ENCODE measurements at regions not wholly inside any gene's neighbourhood (a gene's known extent, or its start where the extent isn't known, plus 50 kb on each side); places are given as distances from the start of the nearest gene placed in this dataset.

DNA sequence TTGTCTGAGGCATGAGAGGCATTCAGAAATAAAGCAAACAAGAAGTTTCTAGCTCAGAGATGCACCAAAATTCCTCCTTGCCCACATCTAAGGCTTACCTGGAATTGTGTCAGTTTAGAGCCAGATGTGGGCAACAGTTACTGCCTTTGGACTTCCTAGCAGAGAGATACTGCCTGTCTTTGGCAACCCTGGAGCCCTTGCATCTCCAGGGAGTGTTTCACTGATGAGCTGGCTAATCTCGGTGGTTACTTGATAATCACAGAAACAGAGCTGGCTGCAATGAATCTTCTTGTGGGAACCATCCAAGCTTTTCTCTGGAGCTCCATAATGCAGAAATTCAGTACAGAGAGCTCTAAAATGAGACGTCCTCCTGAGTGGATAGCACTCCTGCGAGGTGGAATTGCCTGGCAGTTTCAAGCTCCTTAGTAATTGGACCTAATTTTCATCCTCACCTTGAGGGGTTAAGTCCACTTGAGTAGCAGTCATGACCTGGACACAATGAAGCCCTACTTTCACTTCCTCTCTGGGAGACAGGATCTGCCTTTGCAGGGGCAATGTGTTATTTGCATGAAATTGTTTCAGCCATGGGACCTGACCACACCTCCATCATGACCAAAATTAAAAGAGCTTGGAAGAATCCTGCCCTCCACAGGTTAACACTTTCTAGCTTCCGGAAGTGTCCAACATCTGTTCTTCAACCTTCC lies 108.8 kb upstream of the ARHGAP5 start:
- Mint-ChIP-seq H3K27ac (no peak overlapping the region), H3K4me1 (ENCODE audit: low read depth) (peaks cover 17% of the 10 kb centered on the region), H3K27me3 (no peaks in the 10 kb centered on the region), H3K4me3 (no peak overlapping the region), H3K9me3 (peaks cover 6% of the 10 kb centered on the region), H3K36me3 (no peaks in the 10 kb centered on the region)
- intact Hi-C loops (cut with micrococcal nuclease) = no loop called here
- CTCF ChIA-PET = interaction anchor here (1.5 kb wide), 1 partner anchor 41 kb away, joined by 3 read pairs; no protein-coding TSS in a partner anchor
- POLR2A ChIA-PET = no interaction called here
- no peak for DNase-seq

DNA sequence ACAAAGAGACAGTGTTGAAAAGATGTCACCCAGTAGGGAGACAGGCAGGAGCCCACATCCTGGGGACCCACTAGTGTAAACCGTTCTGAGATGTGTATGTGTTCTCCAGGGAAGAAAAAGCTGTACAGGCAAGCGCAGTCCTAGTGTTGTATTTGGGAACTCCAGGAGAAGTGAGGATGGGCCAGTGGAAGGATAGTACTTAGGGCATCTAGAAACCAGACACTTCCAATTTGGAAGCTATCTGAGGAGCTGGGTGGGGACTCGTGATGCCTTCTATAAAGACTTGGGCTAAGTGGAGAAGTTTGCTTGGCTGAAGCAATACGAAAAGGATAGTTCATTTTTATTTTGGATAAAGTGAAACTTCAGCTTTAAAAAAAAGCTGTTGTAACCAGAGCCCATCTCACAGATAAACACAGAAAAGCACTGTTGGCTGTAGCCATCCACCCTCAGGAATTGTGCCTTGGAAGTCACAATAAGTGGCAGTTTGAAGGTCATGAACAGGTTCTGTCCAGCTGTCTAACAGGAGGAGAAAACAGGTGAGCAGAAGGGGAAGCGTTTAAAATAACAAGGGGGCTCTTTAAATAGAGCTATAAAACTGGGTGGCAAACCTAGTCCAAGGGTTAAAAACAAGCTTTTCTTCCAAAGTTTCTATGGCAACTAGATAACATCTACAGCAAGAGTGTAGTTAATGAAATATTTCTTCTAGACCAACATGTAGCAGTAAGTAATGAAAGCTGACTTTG lies 108.0 kb upstream of the ARHGAP5 start:
- POLR2A ChIA-PET = no interaction called here
- no peak overlapping the region for H3K4me3 Mint-ChIP-seq
- CTCF ChIA-PET = interaction anchor here (0.6 to 1.5 kb wide), 3 partner anchors 23 to 83 kb away, joined by 3 read pairs; no protein-coding TSS in a partner anchor
- DNase-seq = no peak
- H3K4me1 Mint-ChIP-seq (ENCODE audit: low read depth) = peaks cover 17% of the 10 kb centered on the region
- H3K27me3 Mint-ChIP-seq = no peaks in the 10 kb centered on the region
- peaks cover 8% of the 10 kb centered on the region for H3K9me3 Mint-ChIP-seq
- intact Hi-C loops (cut with micrococcal nuclease) = no loop called here
- H3K36me3 Mint-ChIP-seq = no peaks in the 10 kb centered on the region
- no peak overlapping the region for H3K27ac Mint-ChIP-seq

DNA sequence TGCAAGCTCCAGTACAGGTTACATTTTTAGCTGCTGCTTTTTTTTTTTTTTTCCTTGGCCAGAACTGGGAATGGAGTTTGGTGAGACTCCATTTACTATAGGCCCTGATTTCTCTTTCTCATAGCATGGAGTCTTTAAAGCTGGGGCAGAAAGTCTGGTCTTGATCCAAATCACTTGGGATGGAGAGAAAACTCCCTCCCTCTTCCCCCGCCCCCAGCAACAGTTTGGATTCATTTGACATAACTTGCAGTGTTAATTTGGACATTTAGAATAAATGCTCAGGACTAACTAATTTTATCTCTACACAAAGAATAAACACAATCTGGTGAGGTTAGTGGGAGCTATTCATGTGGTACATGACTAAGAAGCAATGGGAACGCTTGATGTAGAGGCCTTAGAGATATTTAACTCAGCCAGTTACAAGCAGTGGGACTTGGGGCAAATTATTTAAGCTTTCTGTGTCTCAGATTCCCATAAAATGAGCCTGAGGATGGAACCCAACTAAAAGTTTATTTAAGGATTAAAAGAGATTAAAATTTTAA lies 107.3 kb upstream of the ARHGAP5 start:
- ChIA-PET CTCF (interaction anchor here (1.5 kb wide), 1 partner anchor 43 kb away, joined by 3 read pairs; no protein-coding TSS in a partner anchor), POLR2A (no interaction called here)
- Mint-ChIP-seq H3K36me3 (no peaks in the 10 kb centered on the region), H3K9me3 (peaks cover 12% of the 10 kb centered on the region), H3K4me1 (ENCODE audit: low read depth) (peaks cover 17% of the 10 kb centered on the region), H3K27me3 (no peaks in the 10 kb centered on the region), H3K27ac (no peak overlapping the region), H3K4me3 (no peak overlapping the region)
- DNase-seq = no peak
- intact Hi-C loops (cut with micrococcal nuclease) = no loop called here

GRCh38 chr14:31970744-31971143 lies 106.4 kb upstream of the ARHGAP5 start:
- CTCF ChIA-PET = interaction anchor here (1.7 kb wide), 1 partner anchor 103 kb away, joined by 5 read pairs; no protein-coding TSS in a partner anchor
- POLR2A ChIA-PET = no interaction called here
- peaks cover 12% of the 10 kb centered on the region for H3K4me1 Mint-ChIP-seq (ENCODE audit: low read depth)
- no peak overlapping the region for H3K27ac Mint-ChIP-seq
- no peak for DNase-seq
- no peaks in the 10 kb centered on the region for H3K36me3 Mint-ChIP-seq
- no peak overlapping the region for H3K4me3 Mint-ChIP-seq
- intact Hi-C loops (cut with micrococcal nuclease) = no loop called here
- H3K9me3 Mint-ChIP-seq = peaks cover 12% of the 10 kb centered on the region
- H3K27me3 Mint-ChIP-seq = no peaks in the 10 kb centered on the region

DNA sequence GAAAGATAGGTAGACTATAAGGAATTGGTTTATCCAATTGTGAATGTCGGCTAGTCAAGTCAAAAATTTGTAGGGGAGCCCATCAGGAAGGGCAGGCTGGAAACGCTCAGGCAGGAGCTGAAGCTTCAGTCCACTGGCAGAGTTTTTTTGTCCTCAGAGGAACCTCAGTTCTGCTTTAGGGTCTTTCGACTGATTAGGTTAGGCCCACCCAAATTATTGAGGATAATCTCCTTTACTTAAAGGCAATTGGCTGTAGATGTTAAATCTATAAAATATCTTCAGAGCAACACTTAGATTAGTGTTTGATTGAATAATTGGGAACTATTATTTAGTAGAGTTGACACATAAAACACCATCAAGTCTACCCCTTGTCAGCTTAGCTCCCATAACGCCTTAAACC lies 105.5 kb upstream of the ARHGAP5 start:
- intact Hi-C loops (cut with micrococcal nuclease) = no loop called here
- no peak overlapping the region for H3K4me3 Mint-ChIP-seq
- no peak overlapping the region for H3K27ac Mint-ChIP-seq
- H3K36me3 Mint-ChIP-seq = no peaks in the 10 kb centered on the region
- peaks cover 12% of the 10 kb centered on the region for H3K9me3 Mint-ChIP-seq
- ChIA-PET CTCF (interaction anchor here (1.7 kb wide), 1 partner anchor 102 kb away, joined by 5 read pairs; no protein-coding TSS in a partner anchor), POLR2A (no interaction called here)
- DNase-seq = no peak
- H3K4me1 Mint-ChIP-seq (ENCODE audit: low read depth) = peaks cover 4% of the 10 kb centered on the region
- H3K27me3 Mint-ChIP-seq = no peaks in the 10 kb centered on the region

DNA sequence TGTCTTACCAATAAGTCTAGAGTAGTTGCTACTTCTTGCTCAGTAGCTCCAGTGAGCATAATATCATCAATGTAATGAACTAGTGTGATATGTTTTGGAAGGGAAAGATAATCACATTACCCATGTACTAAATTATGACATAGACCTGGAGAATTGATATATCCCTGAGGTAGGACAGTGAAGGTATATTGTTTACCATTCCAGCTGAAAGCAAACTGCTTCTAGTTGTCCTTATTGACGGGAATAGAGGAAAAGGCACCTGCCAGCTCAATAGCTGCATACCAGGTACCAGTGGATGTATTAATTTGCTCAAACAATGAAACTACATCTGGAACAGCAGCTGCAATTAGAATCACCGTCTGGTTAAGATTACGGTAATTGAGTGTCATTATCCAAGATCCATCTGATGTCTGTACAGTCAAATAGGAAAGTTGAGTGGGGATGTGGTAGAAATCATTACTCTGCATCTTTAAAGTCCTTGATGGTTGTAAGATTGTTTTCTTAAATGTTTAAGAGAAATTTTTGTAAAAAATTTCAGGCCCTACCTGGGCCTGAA lies 100.0 kb upstream of the ARHGAP5 start:
- ChIA-PET POLR2A (no interaction called here), CTCF (no interaction called here)
- no peaks in the 10 kb centered on the region for H3K36me3 Mint-ChIP-seq
- peaks cover 7% of the 10 kb centered on the region for H3K9me3 Mint-ChIP-seq
- intact Hi-C loops (cut with micrococcal nuclease) = no loop called here
- H3K27ac Mint-ChIP-seq = no peak overlapping the region
- no peaks in the 10 kb centered on the region for H3K4me1 Mint-ChIP-seq (ENCODE audit: low read depth)
- H3K27me3 Mint-ChIP-seq = no peaks in the 10 kb centered on the region
- H3K4me3 Mint-ChIP-seq = no peak overlapping the region
- no peak for DNase-seq

GRCh38 chr14:31978423-31978822 lies 98.7 kb upstream of the ARHGAP5 start:
- no peak for DNase-seq
- peaks cover 5% of the 10 kb centered on the region for H3K36me3 Mint-ChIP-seq
- intact Hi-C loops (cut with micrococcal nuclease) = no loop called here
- ChIA-PET POLR2A (no interaction called here), CTCF (no interaction called here)
- no peak overlapping the region for H3K27ac Mint-ChIP-seq
- H3K4me1 Mint-ChIP-seq (ENCODE audit: low read depth) = no peaks in the 10 kb centered on the region
- H3K9me3 Mint-ChIP-seq = peaks cover 20% of the 10 kb centered on the region
- no peaks in the 10 kb centered on the region for H3K27me3 Mint-ChIP-seq
- no peak overlapping the region for H3K4me3 Mint-ChIP-seq

GRCh38 chr14:31982642-31983041 lies 94.5 kb upstream of the ARHGAP5 start:
- Mint-ChIP-seq H3K36me3 (peaks cover 11% of the 10 kb centered on the region), H3K4me3 (no peak overlapping the region), H3K27me3 (no peaks in the 10 kb centered on the region), H3K27ac (no peak overlapping the region), H3K9me3 (peaks cover 28% of the 10 kb centered on the region), H3K4me1 (ENCODE audit: low read depth) (no peaks in the 10 kb centered on the region)
- intact Hi-C loops (cut with micrococcal nuclease) = no loop called here
- no peak for DNase-seq
- POLR2A ChIA-PET = no interaction called here
- CTCF ChIA-PET = no interaction called here

GRCh38 chr14:31986405-31986804 lies 90.7 kb upstream of the ARHGAP5 start:
- ChIA-PET POLR2A (no interaction called here), CTCF (no interaction called here)
- H3K27ac Mint-ChIP-seq = no peak overlapping the region
- intact Hi-C loops (cut with micrococcal nuclease) = no loop called here
- H3K4me3 Mint-ChIP-seq = no peak overlapping the region
- H3K36me3 Mint-ChIP-seq = peaks cover 11% of the 10 kb centered on the region
- H3K9me3 Mint-ChIP-seq = peaks cover 28% of the 10 kb centered on the region
- H3K4me1 Mint-ChIP-seq (ENCODE audit: low read depth) = no peaks in the 10 kb centered on the region
- H3K27me3 Mint-ChIP-seq = peaks cover 3% of the 10 kb centered on the region
- no peak for DNase-seq

DNA sequence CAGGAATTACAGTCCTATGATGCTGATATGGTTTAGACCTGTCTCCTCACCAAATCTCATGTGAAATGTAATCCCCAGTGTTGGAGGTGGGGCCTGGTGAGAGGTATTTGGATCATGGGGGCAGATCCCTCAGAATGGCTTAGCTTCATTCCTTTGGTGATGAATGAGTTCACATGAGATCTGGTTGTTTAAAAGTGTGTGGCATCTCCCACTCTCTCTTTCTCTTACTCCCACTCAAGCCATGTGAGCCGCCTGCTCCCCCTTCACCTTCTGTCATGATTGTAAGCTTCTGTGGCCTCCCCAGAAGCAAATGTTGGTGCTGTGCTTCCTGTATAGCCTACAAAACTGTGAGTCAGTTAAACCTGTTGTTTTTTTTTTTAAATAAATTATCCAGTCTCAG lies 89.4 kb upstream of the ARHGAP5 start:
- DNase-seq = no peak
- ChIA-PET CTCF (no interaction called here), POLR2A (no interaction called here)
- Mint-ChIP-seq H3K4me1 (ENCODE audit: low read depth) (no peaks in the 10 kb centered on the region), H3K9me3 (peaks cover 21% of the 10 kb centered on the region), H3K4me3 (no peak overlapping the region), H3K27ac (no peak overlapping the region), H3K27me3 (peaks cover 3% of the 10 kb centered on the region), H3K36me3 (peaks cover 10% of the 10 kb centered on the region)
- intact Hi-C loops (cut with micrococcal nuclease) = no loop called here

DNA sequence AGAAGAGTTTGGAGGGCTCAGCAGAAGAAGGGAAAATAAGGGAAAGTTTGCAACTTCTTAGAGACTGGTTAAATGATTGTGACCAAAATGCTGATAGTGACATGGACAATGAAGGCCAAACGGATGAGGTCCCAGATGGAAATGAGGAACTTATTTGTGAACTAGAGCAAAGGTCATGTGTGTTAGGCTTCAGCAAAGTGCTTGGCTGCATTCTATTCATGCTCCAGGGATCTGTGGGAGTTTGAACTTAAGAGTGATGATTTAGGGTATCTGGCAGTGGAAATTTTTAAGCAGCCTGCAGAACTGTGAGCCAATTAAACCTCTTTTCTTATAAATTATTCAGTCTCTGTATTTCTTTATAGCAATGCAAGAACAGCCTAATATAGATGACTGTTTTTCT lies 88.9 kb upstream of the ARHGAP5 start:
- intact Hi-C loops (cut with micrococcal nuclease) = no loop called here
- Mint-ChIP-seq H3K27me3 (peaks cover 3% of the 10 kb centered on the region), H3K4me3 (no peak overlapping the region), H3K36me3 (peaks cover 6% of the 10 kb centered on the region), H3K27ac (no peak overlapping the region), H3K9me3 (peaks cover 16% of the 10 kb centered on the region), H3K4me1 (ENCODE audit: low read depth) (no peaks in the 10 kb centered on the region)
- ChIA-PET CTCF (no interaction called here), POLR2A (no interaction called here)
- DNase-seq = no peak

GRCh38 chr14:31990183-31990857 lies 86.8 kb upstream of the ARHGAP5 start:
- Mint-ChIP-seq H3K4me3 (no peak overlapping the region), H3K36me3 (peaks cover 6% of the 10 kb centered on the region), H3K4me1 (ENCODE audit: low read depth) (no peaks in the 10 kb centered on the region), H3K27me3 (peaks cover 3% of the 10 kb centered on the region), H3K9me3 (peaks cover 14% of the 10 kb centered on the region), H3K27ac (no peak overlapping the region)
- DNase-seq = no peak
- intact Hi-C loops (cut with micrococcal nuclease) = no loop called here
- ChIA-PET POLR2A (no interaction called here), CTCF (interaction anchor here (0.6 kb wide), 1 partner anchor 1940 kb away, joined by 3 read pairs; no protein-coding TSS in a partner anchor)

Data from activated CD4-positive, alpha-beta memory T cell treated with anti-CD3 and anti-CD28 coated beads for 36 hours (primary cell).